ENCODE measurements at regions not wholly inside any gene's neighbourhood (a gene's known extent, or its start where the extent isn't known, plus 50 kb on each side); places are given as distances from the start of the nearest gene placed in this dataset.

DNA sequence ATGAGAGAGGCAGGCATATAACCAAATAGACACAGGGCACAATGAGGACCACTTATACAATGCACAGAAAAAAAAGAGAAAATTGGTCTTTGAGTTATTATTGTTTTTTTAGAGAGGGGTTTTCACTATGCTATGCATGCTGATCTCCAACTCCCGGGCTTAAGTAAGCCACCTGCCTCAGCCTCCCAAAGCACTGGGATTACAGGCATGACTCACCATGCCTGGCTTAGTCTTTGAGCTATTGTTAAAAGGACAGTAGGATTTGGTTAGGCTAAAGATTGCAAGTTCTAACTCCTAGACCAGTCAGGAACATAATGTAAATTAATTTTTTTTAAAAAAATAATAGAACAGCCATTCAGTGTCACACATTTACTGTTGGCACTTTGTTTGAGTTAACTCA is 340.1 kb downstream of the GPAT3 start:
- Histone ChIP-seq H3K27ac (no peak overlapping the region), H3K4me1 (no peaks in the 10 kb centered on the region), H3K4me3 (no peak overlapping the region), H3K36me3 (ENCODE audit: low read depth, missing control alignments) (no peaks in the 10 kb centered on the region), H3K9me3 (no peaks in the 10 kb centered on the region), H3K27me3 (no peaks in the 10 kb centered on the region)
- TF ChIP-seq POLR2A (IDR thresholded peaks at IDR 0.05), result no peak
- TF ChIP-seq, protein P1, sequence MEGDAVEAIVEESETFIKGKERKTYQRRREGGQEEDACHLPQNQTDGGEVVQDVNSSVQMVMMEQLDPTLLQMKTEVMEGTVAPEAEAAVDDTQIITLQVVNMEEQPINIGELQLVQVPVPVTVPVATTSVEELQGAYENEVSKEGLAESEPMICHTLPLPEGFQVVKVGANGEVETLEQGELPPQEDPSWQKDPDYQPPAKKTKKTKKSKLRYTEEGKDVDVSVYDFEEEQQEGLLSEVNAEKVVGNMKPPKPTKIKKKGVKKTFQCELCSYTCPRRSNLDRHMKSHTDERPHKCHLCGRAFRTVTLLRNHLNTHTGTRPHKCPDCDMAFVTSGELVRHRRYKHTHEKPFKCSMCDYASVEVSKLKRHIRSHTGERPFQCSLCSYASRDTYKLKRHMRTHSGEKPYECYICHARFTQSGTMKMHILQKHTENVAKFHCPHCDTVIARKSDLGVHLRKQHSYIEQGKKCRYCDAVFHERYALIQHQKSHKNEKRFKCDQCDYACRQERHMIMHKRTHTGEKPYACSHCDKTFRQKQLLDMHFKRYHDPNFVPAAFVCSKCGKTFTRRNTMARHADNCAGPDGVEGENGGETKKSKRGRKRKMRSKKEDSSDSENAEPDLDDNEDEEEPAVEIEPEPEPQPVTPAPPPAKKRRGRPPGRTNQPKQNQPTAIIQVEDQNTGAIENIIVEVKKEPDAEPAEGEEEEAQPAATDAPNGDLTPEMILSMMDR (IDR thresholded peaks at IDR 0.05), result no peak
- intact Hi-C loops (cut with DNase I; ENCODE audit: low total_unique reads), result no loop called here
- WGBS, 2 donors, result 75 to 94% methylated on average over 1 of the region's 1 CpG
- no peak for DNase-seq

DNA sequence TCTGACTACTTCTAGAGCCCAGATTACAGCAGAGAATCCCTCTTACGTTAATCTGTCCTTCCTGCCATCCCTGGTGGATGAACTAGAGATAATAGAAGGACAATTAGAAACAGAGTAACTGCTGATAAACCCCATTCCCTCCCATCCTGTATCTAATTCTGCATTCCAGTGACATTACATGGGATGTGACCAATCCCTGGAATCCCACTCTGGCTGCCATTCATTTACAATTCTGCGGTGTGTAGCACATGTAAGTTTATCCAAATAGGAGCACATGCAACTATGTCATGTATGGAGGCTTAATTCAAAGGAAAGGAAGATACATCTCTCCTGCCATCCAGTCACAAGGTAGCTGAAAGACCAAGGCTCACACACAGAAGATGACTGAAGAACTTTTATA is 339.5 kb downstream of the GPAT3 start:
- no peak overlapping the region for H3K4me3 ChIP-seq
- no peak for DNase-seq
- no peaks in the 10 kb centered on the region for H3K27me3 ChIP-seq
- no peaks in the 10 kb centered on the region for H3K9me3 ChIP-seq
- H3K36me3 ChIP-seq (ENCODE audit: low read depth, missing control alignments), result no peaks in the 10 kb centered on the region
- 48 to 51% methylated on average over 2 of the region's 2 CpGs for WGBS, 2 donors
- intact Hi-C loops (cut with DNase I; ENCODE audit: low total_unique reads), result no loop called here
- no peak for TF ChIP-seq POLR2A (IDR thresholded peaks at IDR 0.05)
- TF ChIP-seq, protein P1 (IDR thresholded peaks at IDR 0.05), result no peak
- no peaks in the 10 kb centered on the region for H3K4me1 ChIP-seq
- H3K27ac ChIP-seq, result no peak overlapping the region

DNA sequence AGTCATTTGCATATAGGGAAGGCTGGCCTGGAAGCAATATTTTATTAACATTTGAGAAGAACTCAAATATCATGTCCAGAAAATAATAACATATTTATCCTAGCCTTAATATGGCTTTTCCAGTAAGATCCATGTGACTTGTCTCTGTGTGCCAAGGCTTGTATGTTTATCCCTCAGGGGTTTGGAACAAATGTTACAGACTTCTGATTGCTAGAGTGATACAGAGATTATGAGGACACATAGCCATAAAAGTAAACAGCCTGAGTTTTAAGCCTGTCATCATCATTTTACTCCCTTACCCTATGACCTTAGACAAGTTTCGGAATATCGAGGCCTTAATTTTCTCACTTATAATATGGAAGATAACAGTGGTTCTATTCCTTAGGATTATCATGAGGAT is 338.1 kb downstream of the GPAT3 start:
- WGBS, 2 donors, result 49 to 95% methylated on average over 2 of the region's 2 CpGs
- no peaks in the 10 kb centered on the region for H3K4me1 ChIP-seq
- H3K4me3 ChIP-seq, result no peak overlapping the region
- TF ChIP-seq, protein P1 (IDR thresholded peaks at IDR 0.05), result no peak
- TF ChIP-seq POLR2A (IDR thresholded peaks at IDR 0.05), result no peak
- H3K9me3 ChIP-seq, result no peaks in the 10 kb centered on the region
- no peak for DNase-seq
- no peaks in the 10 kb centered on the region for H3K27me3 ChIP-seq
- intact Hi-C loops (cut with DNase I; ENCODE audit: low total_unique reads), result no loop called here
- H3K27ac ChIP-seq, result no peak overlapping the region
- H3K36me3 ChIP-seq (ENCODE audit: low read depth, missing control alignments), result no peaks in the 10 kb centered on the region

DNA sequence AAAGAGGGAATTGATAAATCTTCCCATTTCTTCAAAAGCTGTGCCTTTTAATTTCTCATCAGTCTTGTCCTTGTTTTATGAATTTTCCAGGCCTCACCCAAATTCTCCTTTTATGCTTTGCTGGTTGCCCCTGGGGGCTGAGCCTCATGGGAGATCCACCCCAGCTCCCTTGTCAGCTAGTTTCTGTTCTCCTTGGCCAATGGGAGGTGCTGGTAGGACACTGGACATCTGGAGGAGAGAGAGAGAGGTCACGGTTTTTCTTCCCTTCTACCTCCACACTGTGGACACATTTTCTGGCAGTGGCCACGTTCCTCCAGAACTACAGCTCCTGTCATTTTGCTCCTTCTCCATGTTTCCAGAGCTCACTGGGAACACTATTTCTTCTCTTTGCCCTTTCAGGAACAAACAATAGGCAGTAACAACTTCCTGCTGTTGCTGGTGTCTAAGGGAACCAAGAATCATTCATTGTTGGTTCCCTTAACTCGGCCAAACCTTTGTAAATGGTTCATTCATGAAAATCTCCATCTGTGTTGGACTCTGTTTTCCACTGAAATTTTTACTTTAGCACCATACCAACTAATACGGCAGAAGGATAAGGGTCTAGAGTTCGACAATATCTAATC is 334.5 kb downstream of the GPAT3 start:
- DNase-seq, result no peak
- Histone ChIP-seq H3K4me1 (no peaks in the 10 kb centered on the region), H3K9me3 (no peaks in the 10 kb centered on the region), H3K4me3 (no peak overlapping the region), H3K27ac (no peak overlapping the region), H3K36me3 (ENCODE audit: low read depth, missing control alignments) (no peaks in the 10 kb centered on the region), H3K27me3 (no peaks in the 10 kb centered on the region)
- 81 to 90% methylated on average over 5 of the region's 5 CpGs for WGBS, 2 donors
- TF ChIP-seq POLR2A (IDR thresholded peaks at IDR 0.05), result no peak
- TF ChIP-seq, protein P1 (IDR thresholded peaks at IDR 0.05), result no peak
- intact Hi-C loops (cut with DNase I; ENCODE audit: low total_unique reads), result no loop called here

Data from testis (tissue), 2 donors.